HCT116 (cell line): ENCODE measurements at regions not wholly inside any gene's neighbourhood (a gene's known extent, or its start where the extent isn't known, plus 50 kb on each side); places are given as distances from the start of the nearest gene placed in this dataset.

Experiments used
- ATAC-seq: fragments of 200-7000 bp; cut with Tn5 transposase; 2 replicates; pipeline ENCODE4 v1.9.1; 2020; ENCODE audit warnings: mild to moderate bottlenecking, moderate library complexity
- BruUV-seq: library from RNA; stranded (reverse); fragments of 400-500 nt; replicated peaks from 2 replicates; lab custom pipeline; 2021; lab: Mats Ljungman, UMichigan
- CTCF ChIA-PET: fragments of 300-600 bp; sonication (Branson Sonifier 250); formaldehyde crosslinking; loops from one replicate; lab custom pipeline; 2021; ENCODE audit warnings: antibody characterized with exemption; lab: Charles Lee
- POLR2A ChIA-PET: fragments of 300-600, 350-600 bp; sonication (Branson Sonifier 250); formaldehyde crosslinking; loops from one replicate; lab custom pipeline; 2021; ENCODE audit warnings: antibody characterized with exemption; lab: Charles Lee
- RAD21 ChIA-PET, 2 experiments: fragments of 300-600 bp; sonication (Branson Sonifier 250); formaldehyde crosslinking; loops; one replicate each; lab custom pipeline; 2023; ENCODE audit warnings: low total read pairs in 2 of 2; ENCODE audit not compliant: uncharacterized antibody in 2 of 2, unreplicated experiment in 2 of 2, low non-redundant PET in 1 of 2; lab: Charles Lee
- DNase-seq: peaks from one replicate; pipeline ENCODE4 v3.0.0-alpha.2; 2010; ENCODE audit warnings: low read depth, low spot score
- H2AFZ ChIP-seq: fragments of 200-600 bp; shearing (Covaris generic), sonication (generic); 2 replicates; pipeline ENCODE4 v1.6.1; 2017; ENCODE audit warnings: low read depth, mixed run types, mixed read lengths, antibody characterized with exemption, low read length; ENCODE audit not compliant: poor library complexity, severe bottlenecking
- H3K27ac ChIP-seq: 2 replicates; pipeline ENCODE4 v1.5.1; 2012; ENCODE audit warnings: low read depth, low read length
- H3K27me3 ChIP-seq: fragments of 200-600 bp; sonication (generic); 2 replicates; pipeline ENCODE4 v1.6.1; 2016; ENCODE audit warnings: mixed run types, low read length, mixed read lengths; ENCODE audit not compliant: insufficient read depth
- H3K36me3 ChIP-seq, 2 experiments: fragments of 200-500 bp in 1 of 2; fragments of 200-600 bp in 1 of 2; sonication (Bioruptor generic) in 1 of 2; sonication (generic) in 1 of 2; 2 replicates each; pipeline versions ENCODE4 v1.5.1 to v1.6.1; 2014 to 2016; ENCODE audit warnings: low read length in 2 of 2, inconsistent platforms in 1 of 2, mixed read lengths in 1 of 2, mixed run types in 1 of 2; ENCODE audit not compliant: insufficient read depth in 2 of 2, control insufficient read depth in 1 of 2
- H3K4me1 ChIP-seq, 2 experiments: fragments of 200-600 bp in 1 of 2; sonication (generic) in 1 of 2; 2 replicates each; pipeline versions ENCODE4 v1.5.1 to v1.6.1; 2012 to 2017; ENCODE audit warnings: low read length in 2 of 2, inconsistent platforms in 1 of 2, mild to moderate bottlenecking in 1 of 2, mixed read lengths in 1 of 2, mixed run types in 1 of 2, moderate library complexity in 1 of 2; ENCODE audit not compliant: insufficient read depth in 2 of 2, control insufficient read depth in 1 of 2
- H3K4me2 ChIP-seq: fragments of 200-600 bp; sonication (generic); 2 replicates; pipeline ENCODE4 v1.6.1; 2017; ENCODE audit warnings: mixed run types, low read length, mixed read lengths
- H3K4me3 ChIP-seq, 2 experiments: fragments of 200-600 bp in 1 of 2; sonication (generic) in 1 of 2; replicated peaks in 1 of 2; 2 replicates each; pipeline ENCODE4 v1.5.1; 2011 to 2016; ENCODE audit warnings: low read length in 2 of 2, control low read depth in 1 of 2, low read depth in 1 of 2, mild to moderate bottlenecking in 1 of 2, mixed read lengths in 1 of 2, mixed run types in 1 of 2
- H3K79me2 ChIP-seq: fragments of 200-600 bp; sonication (generic); 2 replicates; pipeline ENCODE4 v1.6.1; 2017; ENCODE audit warnings: mild to moderate bottlenecking, mixed run types, low read length, moderate library complexity, mixed read lengths; ENCODE audit not compliant: insufficient read depth
- H3K9ac ChIP-seq: fragments of 200-600 bp; sonication (generic); 2 replicates; pipeline ENCODE4 v1.6.1; 2016; ENCODE audit warnings: low read length, mixed read lengths
- H3K9me2 ChIP-seq: fragments of 200-600 bp; sonication (generic), shearing (Covaris generic); 2 replicates; pipeline ENCODE4 v1.6.1; 2017; ENCODE audit warnings: mixed run types, mild to moderate bottlenecking, moderate library complexity; ENCODE audit not compliant: insufficient read depth
- H3K9me3 ChIP-seq, 2 experiments: fragments of 200-500 bp in 1 of 2; fragments of 200-600 bp in 1 of 2; sonication (Bioruptor generic) in 1 of 2; sonication (generic) in 1 of 2; 2 replicates each; pipeline ENCODE4 v1.6.1; 2014 to 2017; ENCODE audit warnings: low read length in 2 of 2, mixed read lengths in 2 of 2, inconsistent platforms in 1 of 2, low read depth in 1 of 2, mild to moderate bottlenecking in 1 of 2, mixed run types in 1 of 2, moderate library complexity in 1 of 2; ENCODE audit not compliant: control insufficient read depth in 1 of 2, insufficient read depth in 1 of 2
- H4K20me1 ChIP-seq: fragments of 200-600 bp; sonication (generic), shearing (Covaris generic); 2 replicates; pipeline ENCODE4 v1.6.1; 2017; ENCODE audit warnings: mixed run types, mild to moderate bottlenecking, moderate library complexity; ENCODE audit not compliant: insufficient read depth
- ATF3 ChIP-seq: IDR thresholded peaks from 2 replicates; pipeline ENCODE4 v1.6.1; 2012
- CBX3 ChIP-seq: IDR thresholded peaks from 2 replicates; pipeline ENCODE4 v1.6.1; 2012; ENCODE audit warnings: low read depth
- EZH2 ChIP-seq: fragments of 200-600 bp; sonication (generic); IDR thresholded peaks from 2 replicates; pipeline ENCODE4 v1.6.1; 2017; ENCODE audit warnings: antibody characterized with exemption, mixed run types
- FOSL1 ChIP-seq: IDR thresholded peaks from 2 replicates; pipeline ENCODE4 v1.6.1; 2012; ENCODE audit warnings: low read depth
- JUND ChIP-seq: IDR thresholded peaks from 2 replicates; pipeline ENCODE4 v1.6.1; 2012
- MAX ChIP-seq: IDR thresholded peaks from 2 replicates; pipeline ENCODE4 v1.6.1; 2012
- POLR2A ChIP-seq: IDR thresholded peaks from 2 replicates; pipeline ENCODE4 v1.7.0; 2011; ENCODE audit warnings: borderline replicate concordance; ENCODE audit not compliant: insufficient read depth, insufficient read length; ENCODE audit errors: extremely low read depth
- POLR2AphosphoS5 ChIP-seq: IDR thresholded peaks from 2 replicates; pipeline ENCODE4 v1.6.1; 2011; ENCODE audit warnings: mild to moderate bottlenecking, low read depth, low read length, moderate library complexity
- RAD21 ChIP-seq: IDR thresholded peaks from 2 replicates; pipeline ENCODE4 v1.6.1; 2012; ENCODE audit warnings: low read depth, mild to moderate bottlenecking
- SP1 ChIP-seq: IDR thresholded peaks from 2 replicates; pipeline ENCODE4 v1.6.1; 2012; ENCODE audit warnings: low read depth
- SRF ChIP-seq: IDR thresholded peaks from 2 replicates; pipeline ENCODE4 v1.6.1; 2012; ENCODE audit warnings: low read depth
- TCF7L2 ChIP-seq: IDR thresholded peaks from 2 replicates; pipeline ENCODE4 v1.7.0; 2011; ENCODE audit warnings: borderline replicate concordance, inconsistent platforms; ENCODE audit not compliant: insufficient read depth, insufficient read length; ENCODE audit errors: extremely low read depth
- YY1 ChIP-seq: IDR thresholded peaks from 2 replicates; pipeline ENCODE4 v1.6.1; 2011; ENCODE audit warnings: low read length, low read depth, moderate library complexity, mild to moderate bottlenecking; ENCODE audit not compliant: insufficient replicate concordance; ENCODE audit errors: extremely low read depth
- ZBTB33 ChIP-seq: IDR thresholded peaks from 2 replicates; pipeline ENCODE4 v1.6.1; 2011; ENCODE audit warnings: mild to moderate bottlenecking, low read length, moderate library complexity; ENCODE audit not compliant: insufficient replicate concordance; ENCODE audit errors: extremely low read depth
- ZFX ChIP-seq: fragments of 450-650 bp; IDR thresholded peaks from 2 replicates; pipeline ENCODE4 v1.6.1; 2017
- ZNF274 ChIP-seq: fragments of 200-500 bp; sonication (Bioruptor generic); IDR thresholded peaks from 2 replicates; pipeline ENCODE4 v1.6.1; 2014; ENCODE audit warnings: mild to moderate bottlenecking, low read depth, low read length, inconsistent platforms
- intact Hi-C: fragments of 100-400 bp; cut with micrococcal nuclease; formaldehyde crosslinking; loops from 2 replicates; pipeline ENCODE4 v1.10.0; 2022

GRCh38 chr5:175201393-175201792 is 242.6 kb downstream of the DRD1 start:
- H3K27me3 ChIP-seq, result peaks cover 23% of the 10 kb centered on the region; the same call in 1 of the 2 replicates
- TF ChIP-seq TCF7L2, result no peak
- no peak for TF ChIP-seq SRF
- TF ChIP-seq ZBTB33, result no peak
- no peak for TF ChIP-seq POLR2AphosphoS5
- TF ChIP-seq YY1, result no peak
- no peak for TF ChIP-seq ZNF274
- TF ChIP-seq ATF3, result no peak
- no peak for TF ChIP-seq EZH2
- no peak for TF ChIP-seq POLR2A
- no peak for TF ChIP-seq ZFX
- no peak for TF ChIP-seq RAD21
- TF ChIP-seq MAX, result no peak
- TF ChIP-seq FOSL1, result no peak
- no peak for TF ChIP-seq SP1
- TF ChIP-seq CBX3, result no peak
- TF ChIP-seq JUND, result no peak
- peaks cover 20 to 28% of the 10 kb centered on the region in 2 experiments for H3K4me1 ChIP-seq
- H3K9ac ChIP-seq, result no peak overlapping the region
- DNase-seq (no peak), ATAC-seq (no peak)
- no peak overlapping the region for H3K4me3 ChIP-seq
- ChIA-PET POLR2A (no interaction called here), RAD21 (no interaction called here), CTCF (no interaction called here)
- H3K9me2 ChIP-seq, result no peaks in the 10 kb centered on the region
- H2AFZ ChIP-seq, result no peak overlapping the region
- no peaks in the 10 kb centered on the region for H3K9me3 ChIP-seq
- H3K36me3 ChIP-seq, result no peaks in the 10 kb centered on the region
- no peak overlapping the region for H3K4me2 ChIP-seq
- H3K79me2 ChIP-seq, result no peaks in the 10 kb centered on the region
- intact Hi-C loops, result loop anchor here (5.0 kb wide), 1 partner anchor 241 kb away; the partner anchor contains the start of gene DRD1
- BruUV-seq, result no TSS peak
- no peaks in the 10 kb centered on the region for H4K20me1 ChIP-seq
- H3K27ac ChIP-seq, result no peak overlapping the region
